ENCODE measurements at regions not wholly inside any gene's neighbourhood (a gene's known extent, or its start where the extent isn't known, plus 50 kb on each side); places are given as distances from the start of the nearest gene placed in this dataset.

- H3K36me3 ChIP-seq: no peaks in the 10 kb centered on the region
- DNase-seq (peak in 1 of 4 donors; percentile 32), ATAC-seq (no peak)
- H3K4me3 ChIP-seq: no peak overlapping the region
- intact Hi-C loops (cut with DNase I): no loop called here
- TF ChIP-seq, protein P1, sequence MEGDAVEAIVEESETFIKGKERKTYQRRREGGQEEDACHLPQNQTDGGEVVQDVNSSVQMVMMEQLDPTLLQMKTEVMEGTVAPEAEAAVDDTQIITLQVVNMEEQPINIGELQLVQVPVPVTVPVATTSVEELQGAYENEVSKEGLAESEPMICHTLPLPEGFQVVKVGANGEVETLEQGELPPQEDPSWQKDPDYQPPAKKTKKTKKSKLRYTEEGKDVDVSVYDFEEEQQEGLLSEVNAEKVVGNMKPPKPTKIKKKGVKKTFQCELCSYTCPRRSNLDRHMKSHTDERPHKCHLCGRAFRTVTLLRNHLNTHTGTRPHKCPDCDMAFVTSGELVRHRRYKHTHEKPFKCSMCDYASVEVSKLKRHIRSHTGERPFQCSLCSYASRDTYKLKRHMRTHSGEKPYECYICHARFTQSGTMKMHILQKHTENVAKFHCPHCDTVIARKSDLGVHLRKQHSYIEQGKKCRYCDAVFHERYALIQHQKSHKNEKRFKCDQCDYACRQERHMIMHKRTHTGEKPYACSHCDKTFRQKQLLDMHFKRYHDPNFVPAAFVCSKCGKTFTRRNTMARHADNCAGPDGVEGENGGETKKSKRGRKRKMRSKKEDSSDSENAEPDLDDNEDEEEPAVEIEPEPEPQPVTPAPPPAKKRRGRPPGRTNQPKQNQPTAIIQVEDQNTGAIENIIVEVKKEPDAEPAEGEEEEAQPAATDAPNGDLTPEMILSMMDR (IDR thresholded peaks at IDR 0.05): no peak
- H3K9me3 ChIP-seq: no peaks in the 10 kb centered on the region
- H3K27me3 ChIP-seq: no peaks in the 10 kb centered on the region
- no peaks in the 10 kb centered on the region for H3K4me1 ChIP-seq
- no peak overlapping the region for H3K27ac ChIP-seq
Measured at GRCh38 chr2:163884416-163884815, 148.6 kb upstream of the FIGN start.

DNA sequence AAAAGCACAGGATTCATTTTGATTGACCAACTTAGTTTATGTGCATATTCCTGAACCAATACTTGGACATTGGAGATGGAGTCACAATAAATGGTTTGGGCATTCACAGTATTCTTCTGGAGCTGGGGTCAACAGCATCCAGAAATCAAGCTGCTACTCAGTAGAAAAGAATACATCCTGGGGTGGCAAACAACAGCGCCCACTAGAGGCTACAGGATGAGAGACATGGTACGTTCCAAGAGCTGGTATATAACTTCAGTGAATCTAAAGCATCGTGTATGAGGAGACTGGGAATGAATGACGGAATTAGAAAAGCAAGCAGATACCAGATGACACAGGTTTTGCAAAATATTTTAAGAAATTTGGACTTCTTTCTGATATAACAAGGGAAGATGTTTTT, 142.9 kb upstream of the FIGN start:
- Histone ChIP-seq H3K4me1 (no peaks in the 10 kb centered on the region), H3K9me3 (no peaks in the 10 kb centered on the region), H3K36me3 (no peaks in the 10 kb centered on the region), H3K27me3 (no peaks in the 10 kb centered on the region), H3K4me3 (no peak overlapping the region), H3K27ac (no peak overlapping the region)
- TF ChIP-seq, protein P1 (IDR thresholded peaks at IDR 0.05): peak in 1 of 2 donors; percentile 40
- DNase-seq: no peak
- peak; percentile 69 for ATAC-seq
- intact Hi-C loops (cut with DNase I): no loop called here

GRCh38 chr2:163877316-163877715, 141.5 kb upstream of the FIGN start:
- Histone ChIP-seq H3K9me3 (no peaks in the 10 kb centered on the region), H3K4me1 (no peaks in the 10 kb centered on the region), H3K27ac (no peak overlapping the region), H3K36me3 (no peaks in the 10 kb centered on the region), H3K27me3 (no peaks in the 10 kb centered on the region), H3K4me3 (no peak overlapping the region)
- DNase-seq (no peak), ATAC-seq (no peak)
- intact Hi-C loops (cut with DNase I): no loop called here
- TF ChIP-seq, protein P1 (IDR thresholded peaks at IDR 0.05): no peak

DNA sequence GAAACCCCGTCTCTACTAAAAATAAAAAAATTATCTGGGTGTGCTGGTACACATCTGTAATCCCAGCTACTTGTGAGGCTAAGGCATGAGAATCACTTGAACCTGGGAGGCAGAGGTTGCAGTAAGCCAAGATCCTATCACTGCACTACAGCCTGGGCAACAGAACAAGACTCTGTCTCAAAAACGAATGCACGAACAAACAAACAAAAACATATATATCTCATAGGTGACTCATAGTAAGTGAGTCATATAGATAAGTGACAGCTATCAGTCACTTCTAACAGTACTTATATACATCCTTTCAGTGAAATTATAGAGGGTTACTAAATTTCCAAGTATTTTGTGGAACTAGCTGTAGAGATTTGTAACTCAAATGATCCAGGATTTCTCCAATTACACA, 127.3 kb upstream of the FIGN start:
- ATAC-seq: no peak
- intact Hi-C loops (cut with DNase I): no loop called here

GRCh38 chr2:163859951-163860350, 124.1 kb upstream of the FIGN start:
- DNase-seq (no peak), ATAC-seq (no peak)
- intact Hi-C loops (cut with DNase I): no loop called here

More for the DNA sequence above, 127.3 kb upstream of the FIGN start:
- H3K27me3 ChIP-seq: no peaks in the 10 kb centered on the region
- DNase-seq: no peak
- no peaks in the 10 kb centered on the region for H3K36me3 ChIP-seq
- no peak overlapping the region for H3K27ac ChIP-seq
- H3K4me1 ChIP-seq: no peaks in the 10 kb centered on the region
- H3K4me3 ChIP-seq: no peak overlapping the region
- TF ChIP-seq, protein P1 (IDR thresholded peaks at IDR 0.05): no peak
- H3K9me3 ChIP-seq: peaks cover 0 to 13% of the 10 kb centered on the region in 2 donors

More at GRCh38 chr2:163859951-163860350, 124.1 kb upstream of the FIGN start:
- H3K4me3 ChIP-seq: no peak overlapping the region
- H3K9me3 ChIP-seq: no peaks in the 10 kb centered on the region
- TF ChIP-seq, protein P1 (IDR thresholded peaks at IDR 0.05): no peak
- no peak overlapping the region for H3K27ac ChIP-seq
- H3K27me3 ChIP-seq: no peaks in the 10 kb centered on the region
- H3K4me1 ChIP-seq: no peaks in the 10 kb centered on the region
- H3K36me3 ChIP-seq: no peaks in the 10 kb centered on the region

Data from left lung (tissue), 4 donors.